Lower lobe of right lung (tissue), 2 donors: ENCODE measurements at regions not wholly inside any gene's neighbourhood (a gene's known extent, or its start where the extent isn't known, plus 50 kb on each side); places are given as distances from the start of the nearest gene placed in this dataset.

Experiments
- ATAC-seq, 2 donors: fragments of 200-7000 bp; cut with Tn5 transposase; one replicate each; pipeline ENCODE4 v1.9.1; 2020 to 2022; ENCODE audit warnings: mild to moderate bottlenecking in 2 of 2, moderate library complexity in 2 of 2
- DNase-seq: peaks from one replicate; pipeline ENCODE4 v3.0.0-alpha.2; 2020
- H3K27ac ChIP-seq: fragments of 200-600 bp; one replicate; pipeline ENCODE4 v1.8.0; 2022
- H3K27me3 ChIP-seq: fragments of 200-600 bp; one replicate; pipeline ENCODE4 v1.8.0; 2022; ENCODE audit warnings: low read depth
- H3K36me3 ChIP-seq: fragments of 200-600 bp; one replicate; pipeline ENCODE4 v1.8.0; 2022; ENCODE audit warnings: mild to moderate bottlenecking
- H3K4me1 ChIP-seq: fragments of 200-600 bp; one replicate; pipeline ENCODE4 v1.8.0; 2022
- H3K4me3 ChIP-seq: fragments of 200-600 bp; one replicate; pipeline ENCODE4 v1.8.0; 2022; ENCODE audit warnings: mild to moderate bottlenecking
- H3K9me3 ChIP-seq: fragments of 200-600 bp; one replicate; pipeline ENCODE4 v1.8.0; 2022
- CTCF ChIP-seq: fragments of 200-600 bp; IDR thresholded peaks from one replicate; pipeline ENCODE4 v1.8.0; 2022; ENCODE audit warnings: antibody characterized with exemption, mild to moderate bottlenecking
- intact Hi-C: fragments of 100-400 bp; cut with DNase I; formaldehyde crosslinking; loops from one replicate; pipeline ENCODE4 v1.11.0; 2022
- donor health status: DM: no; HTN: yes; CAD: no; lungs with severe emphysema.

GRCh38 chr12:31781894-31782540 is 53.2 kb upstream of the AMN1 start:
- no peak for TF ChIP-seq CTCF
- intact Hi-C loops, result no loop called here
- H3K27me3 ChIP-seq, result no peaks in the 10 kb centered on the region
- no peak overlapping the region for H3K27ac ChIP-seq
- ATAC-seq (no peak), DNase-seq (no peak)
- H3K36me3 ChIP-seq, result no peaks in the 10 kb centered on the region
- H3K4me1 ChIP-seq, result no peaks in the 10 kb centered on the region
- H3K9me3 ChIP-seq, result no peaks in the 10 kb centered on the region
- H3K4me3 ChIP-seq, result no peak overlapping the region

GRCh38 chr12:31780096-31780495 is 51.3 kb upstream of the AMN1 start:
- DNase-seq, result no peak
- Histone ChIP-seq H3K36me3 (no peaks in the 10 kb centered on the region), H3K27ac (no peak overlapping the region), H3K9me3 (no peaks in the 10 kb centered on the region), H3K27me3 (no peaks in the 10 kb centered on the region), H3K4me3 (no peak overlapping the region), H3K4me1 (no peaks in the 10 kb centered on the region)
- no peak for ATAC-seq
- intact Hi-C loops, result no loop called here
- TF ChIP-seq CTCF, result no peak

GRCh38 chr12:31778687-31779086 is 49.9 kb upstream of the AMN1 start:
- TF ChIP-seq CTCF, result no peak
- Histone ChIP-seq H3K27me3 (no peaks in the 10 kb centered on the region), H3K36me3 (no peaks in the 10 kb centered on the region), H3K4me3 (no peak overlapping the region), H3K9me3 (no peaks in the 10 kb centered on the region), H3K27ac (no peak overlapping the region), H3K4me1 (no peaks in the 10 kb centered on the region)
- no peak for ATAC-seq
- intact Hi-C loops, result no loop called here
- no peak for DNase-seq
